Mammary epithelial cell (primary cell): ENCODE measurements at regions not wholly inside any gene's neighbourhood (a gene's known extent, or its start where the extent isn't known, plus 50 kb on each side); places are given as distances from the start of the nearest gene placed in this dataset.

Experiments used
- CTCF ChIP-seq, 2 donors: IDR thresholded peaks in 1 of 2; conservative IDR thresholded peaks in 1 of 2; 2 replicates each; pipeline ENCODE4 v1.5.1; 2011 to 2012; ENCODE audit warnings: inconsistent platforms in 2 of 2, low read length in 2 of 2, mild to moderate bottlenecking in 2 of 2, control low read depth in 1 of 2, low read depth in 1 of 2; ENCODE audit not compliant: insufficient read depth in 1 of 2; ENCODE audit errors: extremely low read depth in 1 of 2
- EZH2 ChIP-seq: IDR thresholded peaks from 2 replicates; pipeline ENCODE4 v1.6.1; 2012; ENCODE audit warnings: low read length, inconsistent platforms, borderline replicate concordance

GRCh38 chr2:129318581-129319421 lies 660.7 kb upstream of the RAB6C start:
- TF ChIP-seq CTCF (conservative IDR thresholded peaks at IDR 0.05 in 1 of 2, IDR thresholded peaks at IDR 0.05 in 1 of 2; ENCODE audit: extremely low read depth in 1 of 2, insufficient read depth in 1 of 2, low read depth in 1 of 2, low read length in 2 of 2) (no peak), EZH2 (no peak)
